GM23248 (cell line): ENCODE measurements at regions not wholly inside any gene's neighbourhood (a gene's known extent, or its start where the extent isn't known, plus 50 kb on each side); places are given as distances from the start of the nearest gene placed in this dataset.

Experiments used
- DNase-seq: peaks from one replicate; pipeline ENCODE4 v3.0.0-alpha.2; 2015
- H2AFZ ChIP-seq: fragments of 200-600 bp; sonication (generic); 2 replicates; pipeline ENCODE4 v1.6.1; 2016; ENCODE audit warnings: antibody characterized with exemption
- H3F3A ChIP-seq: fragments of 200-600 bp; sonication (generic); 2 replicates; pipeline ENCODE4 v1.6.1; 2016; ENCODE audit warnings: mild to moderate bottlenecking, antibody characterized with exemption, mixed run types; ENCODE audit not compliant: insufficient read depth
- H3K27ac ChIP-seq: fragments of 200-600 bp; sonication (generic); 2 replicates; pipeline ENCODE4 v1.5.1; 2016; ENCODE audit warnings: mild to moderate bottlenecking
- H3K27me3 ChIP-seq: fragments of 200-600 bp; sonication (generic); replicated peaks from 2 replicates; pipeline ENCODE4 v1.6.1; 2016; ENCODE audit warnings: mild to moderate bottlenecking; ENCODE audit not compliant: insufficient read depth
- H3K36me3 ChIP-seq: fragments of 200-600 bp; sonication (generic); 2 replicates; pipeline ENCODE4 v1.6.1; 2016; ENCODE audit warnings: low read depth, mild to moderate bottlenecking
- H3K4me1 ChIP-seq: fragments of 200-600 bp; sonication (generic); 2 replicates; pipeline ENCODE4 v1.6.1; 2016; ENCODE audit warnings: mild to moderate bottlenecking; ENCODE audit not compliant: insufficient read depth
- H3K4me2 ChIP-seq: fragments of 200-600 bp; sonication (generic); one replicate; pipeline ENCODE4 v1.6.1; 2016; ENCODE audit warnings: mild to moderate bottlenecking; ENCODE audit not compliant: unreplicated experiment
- H3K4me3 ChIP-seq: fragments of 200-600 bp; sonication (generic); 2 replicates; pipeline ENCODE4 v1.5.1; 2016; ENCODE audit warnings: mild to moderate bottlenecking
- H3K79me2 ChIP-seq: fragments of 200-600 bp; sonication (generic); 2 replicates; pipeline ENCODE4 v1.6.1; 2016; ENCODE audit warnings: mild to moderate bottlenecking; ENCODE audit not compliant: insufficient read depth
- H3K9ac ChIP-seq: fragments of 200-600 bp; sonication (generic); 2 replicates; pipeline ENCODE4 v1.6.1; 2016; ENCODE audit warnings: mild to moderate bottlenecking
- H3K9me2 ChIP-seq: fragments of 200-600 bp; sonication (generic); 2 replicates; pipeline ENCODE4 v1.6.1; 2016; ENCODE audit warnings: mixed run types, mild to moderate bottlenecking, moderate library complexity; ENCODE audit not compliant: insufficient read depth
- H3K9me3 ChIP-seq: fragments of 200-600 bp; sonication (generic); one replicate; pipeline ENCODE4 v1.6.1; 2017; ENCODE audit warnings: low read depth
- H4K20me1 ChIP-seq: fragments of 200-600 bp; sonication (generic); 2 replicates; pipeline ENCODE4 v1.6.0; 2016; ENCODE audit not compliant: insufficient read depth
- EZH2 ChIP-seq: fragments of 200-600 bp; sonication (generic); IDR thresholded peaks from 2 replicates; pipeline ENCODE4 v1.6.1; 2018; ENCODE audit warnings: antibody characterized with exemption, mild to moderate bottlenecking; ENCODE audit not compliant: insufficient read depth, poor library complexity, severe bottlenecking
- EZH2phosphoT487 ChIP-seq: fragments of 200-600 bp; sonication (generic); IDR thresholded peaks from 2 replicates; pipeline ENCODE4 v1.6.1; 2018; ENCODE audit warnings: antibody characterized with exemption, moderate library complexity, mild to moderate bottlenecking, low read depth; ENCODE audit not compliant: insufficient read depth
- WGBS, 2 experiments: methylation state at CpG; one replicate each; pipeline ENCODE4 v1.1.6; 2015 to 2017; ENCODE audit warnings: low lambda C conversion rate in 2 of 2, low coverage in 1 of 2; ENCODE audit errors: missing lambda C conversion rate in 2 of 2; 5-methylcytosine and 5-hydroxymethylcytosine counted together
- in situ Hi-C: fragments of 300-500 bp; cut with MboI; formaldehyde crosslinking; loops from 2 replicates; pipeline ENCODE4 v1.15.0; 2020

GRCh38 chr13:61021838-61022237, 393.8 kb downstream of the PCDH20 start:
- no peak for DNase-seq
- Histone ChIP-seq H3F3A (no peaks in the 10 kb centered on the region), H4K20me1 (no peaks in the 10 kb centered on the region), H3K4me2 (no peak overlapping the region), H3K9me3 (no peaks in the 10 kb centered on the region), H3K4me3 (no peak overlapping the region), H3K79me2 (no peaks in the 10 kb centered on the region), H3K36me3 (no peaks in the 10 kb centered on the region), H3K4me1 (no peaks in the 10 kb centered on the region), H3K9me2 (no peaks in the 10 kb centered on the region), H3K27ac (no peak overlapping the region), H2AFZ (no peak overlapping the region), H3K9ac (no peak overlapping the region), H3K27me3 (no peaks in the 10 kb centered on the region)
- TF ChIP-seq EZH2 (no peak), EZH2phosphoT487 (no peak)
- in situ Hi-C loops = no loop called here
- 12 to 31% methylated on average over 2 of the region's 2 CpGs for WGBS, 2 experiments

GRCh38 chr13:61013796-61014195, 401.9 kb downstream of the PCDH20 start:
- Histone ChIP-seq H3K79me2 (no peaks in the 10 kb centered on the region), H3K4me2 (no peak overlapping the region), H3K9me3 (no peaks in the 10 kb centered on the region), H3K27me3 (no peaks in the 10 kb centered on the region), H3F3A (no peaks in the 10 kb centered on the region), H3K27ac (no peak overlapping the region), H3K9me2 (no peaks in the 10 kb centered on the region), H3K4me3 (no peak overlapping the region), H3K36me3 (no peaks in the 10 kb centered on the region), H4K20me1 (no peaks in the 10 kb centered on the region), H2AFZ (no peak overlapping the region), H3K9ac (no peak overlapping the region), H3K4me1 (no peaks in the 10 kb centered on the region)
- in situ Hi-C loops = no loop called here
- DNase-seq = no peak
- WGBS, 2 experiments = 48 to 54% methylated on average over 2 of the region's 2 CpGs
- TF ChIP-seq EZH2phosphoT487 = no peak
- TF ChIP-seq EZH2 = no peak

- Histone ChIP-seq H3F3A (no peaks in the 10 kb centered on the region), H3K4me1 (no peaks in the 10 kb centered on the region), H3K9me2 (no peaks in the 10 kb centered on the region), H2AFZ (no peak overlapping the region), H3K36me3 (no peaks in the 10 kb centered on the region), H3K4me2 (no peak overlapping the region), H3K27me3 (no peaks in the 10 kb centered on the region), H3K79me2 (no peaks in the 10 kb centered on the region), H3K4me3 (no peak overlapping the region), H3K9me3 (no peaks in the 10 kb centered on the region), H4K20me1 (no peaks in the 10 kb centered on the region), H3K9ac (no peak overlapping the region), H3K27ac (no peak overlapping the region)
- no peak for DNase-seq
- TF ChIP-seq EZH2phosphoT487 (no peak), EZH2 (no peak)
- in situ Hi-C loops = no loop called here
- 0 to 2% methylated on average over 2 of the region's 2 CpGs for WGBS, 2 experiments
Measured at GRCh38 chr13:61010358-61010757, 405.3 kb downstream of the PCDH20 start.

- H3K79me2 ChIP-seq = no peaks in the 10 kb centered on the region
- no peak overlapping the region for H2AFZ ChIP-seq
- no peaks in the 10 kb centered on the region for H3K9me3 ChIP-seq
- no peak overlapping the region for H3K27ac ChIP-seq
- 0 to 6% methylated on average over 1 of the region's 1 CpG for WGBS, 2 experiments
- no peaks in the 10 kb centered on the region for H3K9me2 ChIP-seq
- in situ Hi-C loops = no loop called here
- H3K36me3 ChIP-seq = no peaks in the 10 kb centered on the region
- no peak overlapping the region for H3K4me3 ChIP-seq
- H3K9ac ChIP-seq = no peak overlapping the region
- H3K4me1 ChIP-seq = no peaks in the 10 kb centered on the region
- H3K4me2 ChIP-seq = no peak overlapping the region
- TF ChIP-seq EZH2 (no peak), EZH2phosphoT487 (no peak)
- no peaks in the 10 kb centered on the region for H3K27me3 ChIP-seq
- no peak for DNase-seq
- no peaks in the 10 kb centered on the region for H4K20me1 ChIP-seq
- no peaks in the 10 kb centered on the region for H3F3A ChIP-seq
Measured at GRCh38 chr13:61002686-61003085, 413.0 kb downstream of the PCDH20 start.

GRCh38 chr13:60990032-60990733, 425.5 kb downstream of the PCDH20 start:
- Histone ChIP-seq H3K9me3 (no peaks in the 10 kb centered on the region), H3K36me3 (no peaks in the 10 kb centered on the region), H3K4me2 (no peak overlapping the region), H3K27ac (no peak overlapping the region), H3F3A (no peaks in the 10 kb centered on the region), H3K9ac (no peak overlapping the region), H3K9me2 (no peaks in the 10 kb centered on the region), H2AFZ (no peak overlapping the region), H3K4me1 (no peaks in the 10 kb centered on the region), H3K27me3 (no peaks in the 10 kb centered on the region), H3K4me3 (no peak overlapping the region), H3K79me2 (no peaks in the 10 kb centered on the region), H4K20me1 (no peaks in the 10 kb centered on the region)
- DNase-seq = no peak
- no peak for TF ChIP-seq EZH2
- no peak for TF ChIP-seq EZH2phosphoT487
- WGBS, 2 experiments = 5 to 6% methylated on average over 4 of the region's 4 CpGs
- in situ Hi-C loops = no loop called here
